Adipocyte (in vitro differentiated cells): ENCODE measurements at regions not wholly inside any gene's neighbourhood (a gene's known extent, or its start where the extent isn't known, plus 50 kb on each side); places are given as distances from the start of the nearest gene placed in this dataset.

Source experiments
- DNase-seq: peaks from one replicate; pipeline ENCODE4 v3.0.0-alpha.2; 2015; ENCODE audit warnings: low read depth
- H3K27me3 ChIP-seq: replicated peaks from 2 replicates; pipeline ENCODE4 v1.7.0; 2013; ENCODE audit warnings: mild to moderate bottlenecking, low read length, moderate library complexity; ENCODE audit not compliant: control insufficient read depth, insufficient read depth
- H3K36me3 ChIP-seq: 2 replicates; pipeline ENCODE4 v1.7.0; 2013; ENCODE audit warnings: low read length, mild to moderate bottlenecking, moderate library complexity; ENCODE audit not compliant: control insufficient read depth, insufficient read depth, severe bottlenecking
- H3K4me1 ChIP-seq: 2 replicates; pipeline ENCODE4 v1.7.0; 2013; ENCODE audit warnings: mild to moderate bottlenecking, low read length, moderate library complexity; ENCODE audit not compliant: control insufficient read depth, insufficient read depth
- H3K4me3 ChIP-seq: 2 replicates; pipeline ENCODE4 v1.7.0; 2013; ENCODE audit warnings: mild to moderate bottlenecking, low read length, moderate library complexity
- H3K9ac ChIP-seq: 2 replicates; pipeline ENCODE4 v1.7.0; 2013; ENCODE audit warnings: mild to moderate bottlenecking, low read length, moderate library complexity
- H3K9me3 ChIP-seq: 2 replicates; pipeline ENCODE4 v1.7.0; 2013; ENCODE audit warnings: mild to moderate bottlenecking, low read length, moderate library complexity; ENCODE audit not compliant: control insufficient read depth

GRCh38 chr16:86427433-86427851 lies 82.9 kb upstream of the FOXF1 start:
- Histone ChIP-seq H3K36me3 (no peaks in the 10 kb centered on the region), H3K27me3 (peaks cover 45% of the 10 kb centered on the region), H3K9ac (no peak overlapping the region), H3K9me3 (peaks cover under 1% of the 10 kb centered on the region), H3K4me1 (peaks cover 4% of the 10 kb centered on the region), H3K4me3 (no peak overlapping the region)
- no peak for DNase-seq

- no peak overlapping the region for H3K4me3 ChIP-seq
- H3K9me3 ChIP-seq, result no peaks in the 10 kb centered on the region
- H3K4me1 ChIP-seq, result peaks cover 2% of the 10 kb centered on the region
- H3K36me3 ChIP-seq, result no peaks in the 10 kb centered on the region
- DNase-seq, result no peak
- H3K27me3 ChIP-seq, result peaks cover 40% of the 10 kb centered on the region
- no peak overlapping the region for H3K9ac ChIP-seq
Measured at GRCh38 chr16:86428729-86429517, 81.4 kb upstream of the FOXF1 start.

GRCh38 chr16:86429663-86430062 lies 80.7 kb upstream of the FOXF1 start:
- H3K4me1 ChIP-seq, result no peaks in the 10 kb centered on the region
- no peak overlapping the region for H3K4me3 ChIP-seq
- no peak overlapping the region for H3K9ac ChIP-seq
- no peaks in the 10 kb centered on the region for H3K36me3 ChIP-seq
- H3K9me3 ChIP-seq, result no peaks in the 10 kb centered on the region
- peaks cover 42% of the 10 kb centered on the region for H3K27me3 ChIP-seq
- no peak for DNase-seq

- H3K27me3 ChIP-seq, result peaks cover 47% of the 10 kb centered on the region
- H3K4me1 ChIP-seq, result no peaks in the 10 kb centered on the region
- H3K36me3 ChIP-seq, result no peaks in the 10 kb centered on the region
- no peaks in the 10 kb centered on the region for H3K9me3 ChIP-seq
- DNase-seq, result peak; percentile 45
- no peak overlapping the region for H3K4me3 ChIP-seq
- H3K9ac ChIP-seq, result no peak overlapping the region
Measured at GRCh38 chr16:86430814-86431213, 79.5 kb upstream of the FOXF1 start.

- peaks cover 53% of the 10 kb centered on the region for H3K27me3 ChIP-seq
- no peak for DNase-seq
Measured at GRCh38 chr16:86431540-86431939, 78.8 kb upstream of the FOXF1 start.

DNA sequence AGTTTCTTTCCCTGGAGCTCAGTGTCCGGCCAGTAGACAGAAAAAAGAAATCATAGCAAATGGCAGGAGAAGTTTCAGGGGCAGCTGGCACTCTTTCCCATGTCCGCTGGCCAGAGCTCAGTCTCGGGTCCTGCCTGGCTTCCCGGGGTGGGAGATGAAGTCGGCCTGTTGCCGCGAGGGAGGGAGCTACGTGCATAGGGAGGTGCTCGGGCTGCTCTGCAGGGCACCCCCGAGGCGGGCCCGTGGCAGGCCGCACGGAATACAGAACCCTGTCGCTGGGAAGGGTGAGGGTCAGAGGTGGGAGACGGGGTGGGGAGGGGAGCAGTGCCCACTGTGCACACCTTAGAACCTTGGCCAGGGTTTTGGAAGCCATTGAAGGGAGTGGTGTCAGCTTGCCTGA lies 78.3 kb upstream of the FOXF1 start:
- H3K9ac ChIP-seq, result no peak overlapping the region

More at GRCh38 chr16:86431540-86431939, 78.8 kb upstream of the FOXF1 start:
- Histone ChIP-seq H3K4me1 (no peaks in the 10 kb centered on the region), H3K4me3 (no peak overlapping the region), H3K9ac (no peak overlapping the region), H3K36me3 (no peaks in the 10 kb centered on the region), H3K9me3 (no peaks in the 10 kb centered on the region)

DNA sequence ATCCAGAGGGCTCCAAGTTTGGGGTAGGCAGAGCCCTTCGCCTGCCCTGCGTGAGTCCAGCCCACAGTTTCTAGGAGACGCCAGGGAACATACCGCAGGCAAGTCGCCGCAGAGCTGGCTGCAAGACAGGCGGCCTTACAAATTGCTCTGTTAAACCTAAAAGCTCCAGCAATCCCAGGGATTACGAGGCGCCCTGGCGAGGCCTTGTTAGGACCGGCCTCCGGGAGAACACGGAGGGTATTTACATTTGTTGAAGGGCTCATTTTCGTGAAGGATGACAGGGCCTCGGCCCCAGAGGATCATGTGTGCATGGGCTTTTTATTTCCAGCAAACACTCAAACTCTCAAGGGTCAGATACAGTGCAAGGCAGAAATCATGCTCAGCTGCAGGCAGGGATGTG lies 77.6 kb upstream of the FOXF1 start:
- Histone ChIP-seq H3K36me3 (no peaks in the 10 kb centered on the region), H3K27me3 (peaks cover 59% of the 10 kb centered on the region), H3K4me1 (no peaks in the 10 kb centered on the region), H3K9ac (no peak overlapping the region), H3K9me3 (no peaks in the 10 kb centered on the region), H3K4me3 (no peak overlapping the region)
- no peak for DNase-seq

More for the DNA sequence above, 78.3 kb upstream of the FOXF1 start:
- no peak overlapping the region for H3K4me3 ChIP-seq
- no peaks in the 10 kb centered on the region for H3K36me3 ChIP-seq
- no peaks in the 10 kb centered on the region for H3K4me1 ChIP-seq
- H3K9me3 ChIP-seq, result no peaks in the 10 kb centered on the region
- no peak for DNase-seq
- peaks cover 57% of the 10 kb centered on the region for H3K27me3 ChIP-seq

DNA sequence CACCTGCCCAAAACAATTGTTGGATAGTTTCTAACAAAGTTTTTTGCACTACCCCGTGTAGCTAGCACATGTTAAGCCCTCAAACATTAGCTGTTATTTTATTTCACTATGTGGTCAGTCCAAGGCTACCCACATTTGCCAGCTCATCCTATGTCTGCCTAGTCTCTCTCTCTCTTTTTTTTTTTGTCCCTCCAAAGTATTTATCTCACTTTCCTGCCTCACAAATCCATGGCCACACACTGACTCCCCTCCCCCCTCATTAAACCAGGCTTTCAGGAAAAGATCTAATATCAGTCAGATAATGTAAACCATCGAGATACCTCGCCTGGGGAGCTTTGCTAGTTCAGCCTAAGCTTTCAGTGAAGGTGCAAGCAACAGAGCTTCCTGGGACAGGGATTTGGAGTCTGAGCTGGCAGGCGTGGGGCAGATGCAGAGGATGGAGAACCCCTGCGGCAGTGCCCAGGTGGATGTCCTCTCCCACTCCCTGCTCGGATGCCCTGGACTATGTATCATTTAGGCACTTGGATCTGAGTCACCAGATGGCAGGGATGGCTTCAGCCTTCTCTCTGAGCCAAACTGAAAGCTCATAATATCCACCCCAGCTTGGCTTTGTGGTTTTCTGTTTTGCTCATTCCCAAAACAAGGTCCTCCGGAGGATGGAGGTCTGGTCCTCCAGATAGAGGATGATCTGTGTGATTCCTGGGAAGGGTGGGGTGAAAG lies 73.7 kb upstream of the FOXF1 start:
- H3K4me3 ChIP-seq, result no peak overlapping the region
- H3K27me3 ChIP-seq, result peaks cover 71% of the 10 kb centered on the region
- no peaks in the 10 kb centered on the region for H3K36me3 ChIP-seq
- no peak overlapping the region for H3K9ac ChIP-seq
- no peaks in the 10 kb centered on the region for H3K4me1 ChIP-seq
- no peaks in the 10 kb centered on the region for H3K9me3 ChIP-seq
- DNase-seq, result no peak

DNA sequence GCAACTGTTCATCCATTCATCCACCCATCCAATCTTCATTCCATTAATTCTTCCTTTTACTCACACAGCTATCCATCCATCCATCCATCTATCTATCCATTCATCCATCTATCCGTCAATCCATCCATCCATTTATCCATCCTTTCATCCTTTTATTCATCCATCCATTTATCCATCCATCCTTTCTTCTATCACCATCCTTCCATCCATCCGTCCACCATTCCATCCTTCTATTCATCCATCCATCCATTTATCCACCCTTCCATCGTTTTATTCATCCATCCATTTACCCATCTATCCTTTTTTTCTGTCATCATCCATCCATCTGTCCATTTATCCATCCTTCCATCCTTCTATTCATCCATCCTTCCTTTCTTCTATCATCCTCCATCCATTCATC lies 73.0 kb upstream of the FOXF1 start:
- H3K4me3 ChIP-seq, result no peak overlapping the region
- H3K9ac ChIP-seq, result no peak overlapping the region
- no peaks in the 10 kb centered on the region for H3K4me1 ChIP-seq
- H3K36me3 ChIP-seq, result no peaks in the 10 kb centered on the region
- no peaks in the 10 kb centered on the region for H3K9me3 ChIP-seq
- H3K27me3 ChIP-seq, result peaks cover 78% of the 10 kb centered on the region
- DNase-seq, result no peak

DNA sequence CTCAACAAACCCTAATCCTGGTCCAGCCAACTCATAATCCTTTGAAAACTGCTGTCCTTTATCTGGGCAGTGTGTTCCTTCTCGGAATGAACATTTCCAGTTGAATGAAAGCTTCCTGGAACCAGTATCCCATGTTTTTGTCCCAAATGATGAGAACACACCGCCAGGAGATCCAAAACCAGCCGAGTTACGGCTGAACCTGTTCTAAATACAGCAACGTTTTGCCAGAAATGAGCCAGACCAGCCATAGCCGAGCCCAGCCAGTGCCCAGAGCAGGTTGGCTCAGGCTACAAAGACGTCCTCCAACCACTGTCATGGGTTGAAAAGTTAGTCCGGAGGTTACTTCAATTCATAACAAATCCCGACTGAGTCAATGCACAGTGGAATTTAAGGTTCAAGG lies 67.6 kb upstream of the FOXF1 start:
- no peak for DNase-seq
- peaks cover 14% of the 10 kb centered on the region for H3K9me3 ChIP-seq
- H3K9ac ChIP-seq, result no peak overlapping the region
- peaks cover 86% of the 10 kb centered on the region for H3K27me3 ChIP-seq
- H3K36me3 ChIP-seq, result no peaks in the 10 kb centered on the region
- no peak overlapping the region for H3K4me3 ChIP-seq
- no peaks in the 10 kb centered on the region for H3K4me1 ChIP-seq

DNA sequence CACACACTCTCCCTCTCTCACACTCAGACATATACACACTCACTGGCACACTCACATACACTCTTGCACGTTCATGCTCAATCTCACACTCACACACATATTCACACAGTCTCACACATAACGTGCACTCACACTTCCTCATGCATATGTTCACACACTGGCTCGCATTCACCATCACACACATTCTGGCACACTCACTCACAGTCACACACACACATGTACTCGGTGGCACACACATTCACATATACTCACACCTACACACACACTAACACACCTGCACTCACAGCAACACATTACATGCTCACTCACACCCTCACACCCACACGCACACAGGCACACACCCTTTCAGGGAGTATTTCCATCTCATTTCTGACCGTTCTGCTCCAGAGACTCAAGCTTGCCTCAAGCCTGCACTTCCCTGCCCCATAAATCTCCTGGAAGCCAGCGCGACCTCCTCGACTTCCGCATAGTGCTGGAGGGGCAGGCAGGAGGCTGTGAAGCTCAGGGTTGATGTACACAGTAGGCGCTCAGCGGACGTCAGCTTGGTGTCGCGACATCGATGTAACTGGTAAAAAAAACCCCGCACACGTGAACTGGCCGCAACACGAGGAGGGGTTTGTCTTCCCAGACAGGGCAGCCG lies 66.7 kb upstream of the FOXF1 start:
- peaks cover 79% of the 10 kb centered on the region for H3K27me3 ChIP-seq
- peaks cover 14% of the 10 kb centered on the region for H3K9me3 ChIP-seq
- H3K4me3 ChIP-seq, result no peak overlapping the region
- H3K9ac ChIP-seq, result no peak overlapping the region
- no peak for DNase-seq
- no peaks in the 10 kb centered on the region for H3K4me1 ChIP-seq
- no peaks in the 10 kb centered on the region for H3K36me3 ChIP-seq
